HL-60/S4 treated with phorbol 12-myristate 13-acetate at 8.2 ng/mL for 4 days and 3 days (cell line): ENCODE measurements at regions not wholly inside any gene's neighbourhood (a gene's known extent, or its start where the extent isn't known, plus 50 kb on each side); places are given as distances from the start of the nearest gene placed in this dataset.
"Not testable (repeated sequence)": the region's sequence is repeated elsewhere in the genome, so short reads cannot be mapped to it uniquely, and the experiment has no call there.

Experiments
- in situ Hi-C: fragments of 300-500 bp; cut with MboI; formaldehyde crosslinking; loops from 2 replicates; pipeline ENCODE4 v1.15.0; 2022; ENCODE audit warnings: low sequenced_read_pairs

GRCh38 chr6:134590449-134590848, 272.5 kb upstream of the SGK1 start:
- in situ Hi-C loops = no loop called here

DNA sequence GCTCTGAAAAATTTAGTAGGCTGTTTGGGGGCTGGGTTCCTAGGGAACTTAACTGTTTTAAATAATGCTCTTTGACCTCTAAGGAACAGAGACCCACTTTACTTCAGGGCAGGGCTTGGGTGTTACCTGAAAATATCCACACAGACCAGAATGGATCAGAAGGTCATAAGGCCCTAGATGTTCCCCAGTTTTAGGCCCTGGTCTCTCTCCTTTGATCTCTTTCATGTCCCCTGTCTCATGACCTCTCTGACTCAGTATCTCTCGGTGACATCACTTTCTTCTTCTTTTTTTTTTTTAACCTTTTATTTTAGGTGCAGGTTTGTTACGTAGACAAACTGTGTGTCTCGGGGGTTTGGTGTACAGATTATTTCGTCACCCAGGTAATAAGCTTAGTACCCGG, 272.1 kb upstream of the SGK1 start:
- in situ Hi-C loops = no loop called here

DNA sequence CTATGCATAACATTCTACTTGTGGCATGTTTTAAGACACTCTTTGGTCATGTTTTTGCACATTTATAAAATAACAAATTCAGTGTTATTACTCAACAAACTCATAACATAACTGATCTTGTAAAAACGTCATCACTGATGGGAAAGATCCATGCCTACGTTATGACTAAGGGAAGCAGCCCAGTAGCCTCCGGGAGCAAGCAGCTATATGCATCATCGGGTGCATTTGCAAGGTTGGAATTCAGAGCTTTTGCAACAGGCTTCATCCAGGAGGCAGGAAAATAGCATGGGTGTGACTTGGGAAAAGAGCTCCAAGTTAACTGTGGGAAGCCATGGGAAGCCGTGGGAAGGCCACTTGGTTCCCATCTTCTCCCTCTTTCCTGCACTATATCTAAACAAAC, 271.6 kb upstream of the SGK1 start:
- in situ Hi-C loops = no loop called here

DNA sequence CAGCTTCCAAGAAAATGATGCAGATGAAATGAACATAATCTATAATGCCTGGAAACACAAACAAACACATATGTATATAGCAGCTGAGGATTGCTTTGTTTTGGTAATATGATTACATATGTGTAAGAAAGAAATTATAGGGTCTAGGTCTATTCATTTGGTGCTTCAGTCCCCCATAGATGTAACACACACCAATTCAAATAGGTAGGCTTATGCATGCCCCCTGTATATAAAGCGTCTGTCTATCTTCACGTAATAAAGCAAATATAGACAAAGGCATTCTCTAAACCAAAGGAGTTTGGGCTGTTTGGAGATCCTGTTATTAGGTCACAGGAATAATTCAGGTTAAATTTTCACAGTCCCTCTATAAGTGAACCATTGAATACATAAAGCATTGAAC, 270.4 kb upstream of the SGK1 start:
- in situ Hi-C loops = no loop called here

GRCh38 chr6:134585517-134585873, 267.6 kb upstream of the SGK1 start:
- in situ Hi-C loops = no loop called here

DNA sequence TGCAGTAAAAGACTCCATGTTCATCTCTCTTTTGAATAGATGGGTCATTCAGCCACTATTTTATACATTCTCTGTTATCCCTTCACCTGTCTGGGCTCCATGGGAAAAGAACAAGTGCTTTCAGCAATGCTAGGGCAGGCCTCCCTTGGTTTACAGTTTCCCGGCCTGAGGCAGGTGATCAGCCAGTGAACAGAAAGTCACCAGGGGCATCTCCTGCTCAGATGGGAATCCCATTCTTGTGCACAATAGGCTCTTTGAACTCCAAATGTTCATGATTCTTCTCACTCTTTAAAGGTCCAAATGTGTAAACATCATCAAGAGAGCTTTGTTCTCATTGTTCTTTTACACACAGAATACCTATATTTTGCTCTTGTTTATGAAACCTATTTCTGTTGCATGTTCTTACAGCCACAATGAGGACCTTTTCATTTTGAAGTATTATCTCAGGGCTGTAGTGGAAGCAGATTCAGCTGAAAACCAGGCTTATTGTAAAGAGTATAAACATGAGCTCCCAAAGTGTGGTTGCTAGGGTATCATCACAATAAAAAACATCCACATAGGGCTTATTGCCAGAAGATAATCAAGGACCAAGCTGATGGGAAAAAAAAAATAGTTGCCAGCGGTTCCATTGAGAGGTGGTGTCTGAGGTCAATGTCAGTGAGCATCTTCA, 267.1 kb upstream of the SGK1 start:
- in situ Hi-C loops = no loop called here

GRCh38 chr6:134577998-134578397, 260.1 kb upstream of the SGK1 start:
- in situ Hi-C loops = no loop called here

DNA sequence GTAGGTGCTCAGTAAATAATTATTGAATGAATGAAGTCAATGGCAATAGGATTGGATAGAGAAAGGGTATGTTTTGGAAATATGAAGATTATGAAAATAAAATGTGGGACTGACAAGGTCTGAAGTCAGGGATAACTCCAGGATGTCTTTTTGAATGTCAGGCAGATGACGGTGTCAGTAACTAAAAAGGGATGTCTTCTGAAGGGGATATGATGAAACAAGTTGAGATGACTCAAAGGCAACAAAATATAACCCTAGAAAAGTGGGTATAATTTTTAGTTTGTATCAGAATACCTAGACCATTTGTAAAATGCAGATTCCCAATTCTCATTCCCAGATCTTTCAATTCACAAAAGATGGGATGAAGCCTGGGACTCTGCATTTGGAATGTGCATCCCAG, 257.3 kb upstream of the SGK1 start:
- in situ Hi-C loops = no loop called here

GRCh38 chr6:134574491-134574890, 256.6 kb upstream of the SGK1 start:
- in situ Hi-C loops = no loop called here

DNA sequence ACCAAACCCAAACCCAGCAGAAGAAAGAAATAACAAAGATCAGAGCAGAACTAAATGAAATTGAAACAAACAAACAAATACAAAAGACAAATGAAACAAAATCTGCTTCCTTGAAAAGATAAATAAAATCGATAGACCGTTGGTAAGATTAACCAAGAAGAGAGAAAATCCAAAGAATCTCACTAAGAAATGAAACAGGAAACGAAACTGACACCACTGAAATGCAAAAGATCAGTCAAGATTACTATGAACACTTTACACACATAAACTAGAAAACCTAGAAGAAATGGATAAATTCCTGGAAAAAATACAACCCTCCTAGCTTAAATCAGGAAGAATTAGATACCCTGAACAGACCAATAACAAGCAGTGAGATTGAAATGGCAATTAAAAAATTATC, 252.1 kb upstream of the SGK1 start:
- in situ Hi-C loops = not testable (repeated sequence)

GRCh38 chr6:134564705-134565104, 246.8 kb upstream of the SGK1 start:
- in situ Hi-C loops = no loop called here

DNA sequence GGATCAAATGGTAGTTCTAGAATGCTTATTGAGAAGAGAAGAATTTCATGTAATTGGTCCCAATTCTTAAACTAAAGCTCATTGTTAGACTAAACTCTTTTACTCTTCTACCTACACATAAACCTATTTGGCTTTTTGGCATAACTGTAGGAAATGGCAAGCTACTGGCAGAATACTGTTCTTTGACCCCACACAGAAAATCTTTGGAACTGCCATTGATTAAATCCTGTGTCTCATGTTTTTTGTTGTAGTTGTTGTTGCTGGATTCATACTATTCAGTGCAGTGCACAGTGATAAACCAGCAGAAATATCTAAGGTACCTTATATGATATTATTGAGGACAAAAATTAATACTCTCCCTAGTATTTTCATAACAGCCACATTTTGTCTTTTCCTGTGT, 242.1 kb upstream of the SGK1 start:
- in situ Hi-C loops = no loop called here

DNA sequence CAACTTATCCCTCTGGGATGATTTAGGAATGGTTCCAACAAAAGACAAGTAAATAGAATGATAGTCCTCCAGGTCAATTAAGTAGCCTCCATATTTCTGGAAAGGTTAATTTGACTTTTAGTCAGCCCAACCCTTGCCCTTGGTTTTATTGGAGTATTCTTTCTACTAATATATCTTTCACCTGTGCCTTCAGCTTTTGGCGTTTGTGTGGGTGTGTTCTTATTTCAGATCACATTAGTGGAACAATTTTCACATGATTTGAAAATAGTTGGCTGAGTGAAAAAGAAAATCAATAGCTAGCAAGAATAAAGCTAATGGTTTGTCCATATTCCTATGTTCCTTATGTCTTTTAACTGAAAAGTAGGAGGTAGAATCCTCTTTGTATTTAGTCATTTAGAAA, 239.6 kb upstream of the SGK1 start:
- in situ Hi-C loops = no loop called here

DNA sequence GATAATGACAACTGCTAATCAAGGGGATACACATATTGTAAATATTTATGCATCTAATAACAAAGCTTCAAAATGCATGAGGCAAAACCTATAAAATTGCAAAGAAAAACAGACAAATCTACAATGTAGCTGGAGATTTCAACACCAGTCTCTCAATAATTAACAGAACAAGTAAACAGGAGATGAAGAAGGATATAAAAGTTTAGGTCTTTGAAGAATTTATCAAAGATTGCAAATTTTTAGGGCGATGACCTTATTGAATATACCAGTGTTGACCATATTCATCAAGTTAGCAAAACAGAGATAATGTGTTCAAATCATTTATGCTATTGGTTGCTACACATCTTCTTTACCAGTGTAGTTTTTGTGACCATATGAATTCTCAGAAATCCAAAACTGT, 237.8 kb upstream of the SGK1 start:
- in situ Hi-C loops = no loop called here

- in situ Hi-C loops = no loop called here
Measured at GRCh38 chr6:134553936-134554335, 236.0 kb upstream of the SGK1 start.

DNA sequence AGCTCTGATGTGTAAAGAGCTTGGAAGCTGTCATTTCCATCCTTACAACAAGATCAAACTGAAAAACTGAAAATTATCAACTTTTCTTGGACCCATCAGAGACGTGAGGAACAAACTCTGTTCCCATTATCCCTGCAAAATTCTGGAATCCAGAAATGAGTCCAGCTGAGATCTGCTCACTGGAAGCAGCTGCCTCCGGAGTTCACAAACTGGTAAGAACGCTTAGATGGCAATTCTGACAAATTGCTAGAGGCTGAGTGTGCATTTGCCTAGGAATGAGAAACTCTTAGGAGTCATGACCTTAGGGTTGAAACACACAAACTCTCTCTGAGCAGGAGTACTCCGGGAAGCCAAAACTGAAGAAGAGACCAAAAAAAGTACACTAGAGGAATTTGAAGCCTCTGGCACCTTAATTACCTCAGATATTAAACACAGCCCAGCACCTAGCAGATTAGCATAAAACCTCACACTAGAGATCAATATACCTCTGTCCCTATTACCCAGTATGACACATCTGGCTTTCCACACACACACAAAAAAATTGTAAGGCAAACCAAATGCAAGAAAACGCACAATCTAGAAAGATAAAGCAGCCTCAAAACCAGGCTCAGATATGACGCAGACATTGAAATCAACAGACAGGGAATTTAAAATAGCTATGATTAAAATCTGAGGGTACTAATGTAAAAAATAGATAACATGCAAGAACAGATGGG, 233.5 kb upstream of the SGK1 start:
- in situ Hi-C loops = no loop called here

GRCh38 chr6:134550604-134551003, 232.7 kb upstream of the SGK1 start:
- in situ Hi-C loops = no loop called here

- in situ Hi-C loops = no loop called here
Measured at GRCh38 chr6:134549854-134550253, 231.9 kb upstream of the SGK1 start.

- in situ Hi-C loops = no loop called here
Measured at GRCh38 chr6:134546962-134547645, 229.2 kb upstream of the SGK1 start.

DNA sequence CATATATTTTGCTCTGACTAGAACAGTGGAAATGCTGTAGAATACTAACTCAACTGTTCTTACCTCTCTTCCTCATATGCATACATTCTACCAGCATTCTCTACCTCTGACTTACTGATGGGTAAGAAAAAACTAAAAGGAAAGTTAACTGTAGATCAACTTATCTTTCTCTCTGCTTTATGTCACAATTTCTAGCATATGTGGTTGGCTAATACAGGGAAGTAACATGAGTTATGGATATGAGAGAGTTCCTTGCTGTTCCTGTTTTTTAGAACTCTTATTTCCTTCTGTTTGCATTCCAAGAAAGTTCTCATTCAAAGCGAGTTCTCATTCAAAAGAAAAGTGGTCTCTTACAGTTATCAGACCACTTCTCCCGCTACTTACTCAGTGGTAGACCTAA, 226.8 kb upstream of the SGK1 start:
- in situ Hi-C loops = no loop called here

DNA sequence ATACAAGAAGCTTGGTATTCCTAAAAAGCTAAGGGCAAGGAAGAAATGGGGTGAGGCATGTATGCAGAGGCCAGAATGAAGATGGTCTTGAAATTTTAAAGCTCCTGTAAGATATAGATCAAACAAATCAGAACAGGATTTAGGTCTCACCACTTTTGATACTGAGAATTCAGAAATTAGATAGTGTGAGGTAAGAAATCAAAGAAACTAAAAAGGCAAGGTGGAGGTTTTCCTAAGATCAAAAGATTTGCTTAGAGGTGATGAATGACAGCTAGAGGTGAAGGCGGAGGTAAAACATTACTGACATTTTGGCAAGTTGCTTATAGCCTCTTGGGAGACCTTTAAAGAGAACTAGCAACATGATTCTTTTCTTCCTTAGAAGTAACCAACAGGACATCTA, 225.2 kb upstream of the SGK1 start:
- in situ Hi-C loops = no loop called here

GRCh38 chr6:134541001-134541400, 223.1 kb upstream of the SGK1 start:
- in situ Hi-C loops = no loop called here
